GM12874 (cell line): ENCODE measurements at regions not wholly inside any gene's neighbourhood (a gene's known extent, or its start where the extent isn't known, plus 50 kb on each side); places are given as distances from the start of the nearest gene placed in this dataset.

ENCODE experiments used
- TF ChIP-seq, protein P1 (sequence below): IDR thresholded peaks from 2 replicates; pipeline ENCODE4 v1.5.1; 2011; ENCODE audit warnings: low read depth, mild to moderate bottlenecking, control low read depth, low read length, moderate library complexity; ENCODE audit not compliant: insufficient read depth

DNA sequence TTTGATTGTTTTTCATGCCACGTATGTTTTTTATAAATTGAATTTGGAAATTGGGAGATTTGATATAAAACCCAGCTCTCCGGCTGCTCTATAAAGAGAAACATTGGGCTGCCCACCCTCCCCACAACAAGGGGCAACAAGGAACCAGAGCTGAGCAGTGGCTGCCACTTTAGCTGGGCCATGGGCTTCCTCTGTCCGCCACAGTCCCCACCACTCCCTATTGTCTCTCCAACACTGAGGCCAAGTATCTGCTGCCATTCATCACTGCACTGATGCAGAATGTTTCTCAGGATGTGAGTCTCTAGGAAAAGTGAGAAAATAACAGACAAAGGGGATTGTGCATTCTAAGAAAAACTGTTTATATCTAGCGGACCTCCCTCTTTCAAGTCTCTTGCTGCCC is 106.8 kb downstream of the LITAF start:
- TF ChIP-seq, protein P1, sequence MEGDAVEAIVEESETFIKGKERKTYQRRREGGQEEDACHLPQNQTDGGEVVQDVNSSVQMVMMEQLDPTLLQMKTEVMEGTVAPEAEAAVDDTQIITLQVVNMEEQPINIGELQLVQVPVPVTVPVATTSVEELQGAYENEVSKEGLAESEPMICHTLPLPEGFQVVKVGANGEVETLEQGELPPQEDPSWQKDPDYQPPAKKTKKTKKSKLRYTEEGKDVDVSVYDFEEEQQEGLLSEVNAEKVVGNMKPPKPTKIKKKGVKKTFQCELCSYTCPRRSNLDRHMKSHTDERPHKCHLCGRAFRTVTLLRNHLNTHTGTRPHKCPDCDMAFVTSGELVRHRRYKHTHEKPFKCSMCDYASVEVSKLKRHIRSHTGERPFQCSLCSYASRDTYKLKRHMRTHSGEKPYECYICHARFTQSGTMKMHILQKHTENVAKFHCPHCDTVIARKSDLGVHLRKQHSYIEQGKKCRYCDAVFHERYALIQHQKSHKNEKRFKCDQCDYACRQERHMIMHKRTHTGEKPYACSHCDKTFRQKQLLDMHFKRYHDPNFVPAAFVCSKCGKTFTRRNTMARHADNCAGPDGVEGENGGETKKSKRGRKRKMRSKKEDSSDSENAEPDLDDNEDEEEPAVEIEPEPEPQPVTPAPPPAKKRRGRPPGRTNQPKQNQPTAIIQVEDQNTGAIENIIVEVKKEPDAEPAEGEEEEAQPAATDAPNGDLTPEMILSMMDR = no peak

DNA sequence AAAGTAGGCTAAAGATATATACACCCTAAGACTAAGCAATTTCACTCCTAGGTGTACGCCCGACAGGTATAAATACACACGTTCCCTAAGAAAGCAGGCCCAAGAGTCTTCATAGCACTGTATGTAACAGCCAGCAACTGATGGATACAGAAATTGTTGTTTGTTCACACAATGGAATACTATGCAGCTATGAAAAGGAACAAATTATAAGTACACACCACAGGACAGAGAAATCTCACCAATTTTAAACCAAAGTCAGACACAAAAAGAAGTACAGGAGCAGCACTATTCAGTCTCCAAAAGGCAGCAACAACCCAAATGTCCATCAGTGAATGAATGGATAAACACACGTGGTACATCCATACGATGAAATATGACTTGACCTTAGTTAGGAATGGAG is 106.1 kb downstream of the LITAF start:
- TF ChIP-seq, protein P1 = no peak

DNA sequence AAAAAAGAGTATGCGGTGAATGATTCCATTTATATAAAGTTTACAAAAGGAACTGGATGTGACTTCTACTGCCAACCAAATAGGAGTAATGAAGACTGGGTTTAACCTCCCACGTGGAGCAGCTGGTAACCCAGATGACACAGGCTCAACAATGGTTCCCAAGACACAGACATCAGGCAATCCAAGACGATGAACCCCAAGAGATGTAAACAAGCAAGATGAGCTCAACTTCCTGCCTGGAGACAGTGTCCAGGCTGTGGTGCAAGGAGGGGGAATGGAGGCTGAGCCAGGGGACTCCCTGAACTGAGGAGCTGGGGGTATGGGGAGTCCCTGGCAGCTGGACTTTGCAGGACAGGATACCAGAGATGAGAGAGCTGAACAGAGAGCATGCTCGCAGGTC is 104.7 kb downstream of the LITAF start:
- TF ChIP-seq, protein P1 = no peak

DNA sequence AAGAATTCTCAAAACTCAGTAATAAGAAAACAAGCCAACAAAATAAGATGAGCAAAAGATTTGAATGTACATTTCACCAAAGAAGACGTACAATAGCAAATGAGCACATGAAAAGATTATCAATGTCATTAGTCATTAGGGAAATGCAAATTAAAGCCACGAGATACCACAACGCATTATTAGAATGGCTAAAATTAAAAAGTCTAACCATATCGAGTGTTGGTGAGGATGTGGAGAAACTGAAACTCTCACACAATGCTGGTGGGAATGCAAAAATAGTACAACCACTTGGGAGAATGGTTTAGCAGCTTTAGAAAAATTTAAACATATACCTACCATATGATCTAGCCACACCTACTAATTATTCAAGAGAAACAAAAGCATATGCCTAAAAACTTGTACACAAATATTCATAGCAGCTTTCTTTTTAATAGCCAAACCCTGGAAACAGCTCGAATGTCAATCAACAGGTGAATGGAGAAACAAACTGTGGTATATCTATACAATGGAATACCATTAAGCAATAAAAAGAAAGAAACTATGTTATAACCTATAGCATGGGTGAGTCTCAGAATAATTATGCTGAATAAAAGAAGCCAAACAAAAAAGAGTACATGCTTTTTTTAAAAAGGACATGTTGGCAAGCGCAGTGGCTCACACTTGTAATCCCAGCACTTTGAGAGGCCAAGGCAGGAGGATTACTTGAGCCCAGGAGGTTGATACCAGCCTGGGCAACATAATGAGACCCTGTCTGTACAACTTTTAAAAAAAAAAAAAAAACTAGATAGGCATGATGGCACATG is 103.6 kb downstream of the LITAF start:
- TF ChIP-seq, protein P1 = no peak

DNA sequence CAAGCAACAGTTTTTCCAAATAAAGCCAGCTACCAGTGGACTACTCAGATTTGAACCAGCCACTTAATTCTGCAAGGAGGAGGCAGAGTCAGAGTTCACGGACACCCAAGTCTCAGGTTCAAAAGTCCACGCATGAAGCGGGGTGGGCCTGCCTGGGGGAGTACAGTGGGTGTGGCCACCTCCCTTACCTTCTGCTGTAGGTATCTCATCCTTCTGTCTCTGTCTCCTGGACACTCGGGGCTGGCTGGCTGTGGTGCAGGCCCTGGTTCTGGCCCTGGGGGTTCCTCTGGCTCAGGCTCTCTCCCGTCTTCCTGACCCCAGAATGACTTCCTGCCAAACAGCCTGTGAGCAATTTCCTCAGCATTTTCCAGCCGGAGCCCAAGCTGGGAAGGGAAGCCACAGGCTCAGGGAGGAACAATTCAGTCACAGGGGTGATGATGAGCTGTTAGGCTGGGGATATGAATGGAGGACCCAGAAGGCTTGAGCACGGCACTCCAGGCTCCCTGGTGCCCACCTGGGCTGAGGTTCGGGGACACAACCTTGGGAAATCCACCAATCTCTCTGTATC is 101.9 kb downstream of the LITAF start:
- TF ChIP-seq, protein P1 = no peak

DNA sequence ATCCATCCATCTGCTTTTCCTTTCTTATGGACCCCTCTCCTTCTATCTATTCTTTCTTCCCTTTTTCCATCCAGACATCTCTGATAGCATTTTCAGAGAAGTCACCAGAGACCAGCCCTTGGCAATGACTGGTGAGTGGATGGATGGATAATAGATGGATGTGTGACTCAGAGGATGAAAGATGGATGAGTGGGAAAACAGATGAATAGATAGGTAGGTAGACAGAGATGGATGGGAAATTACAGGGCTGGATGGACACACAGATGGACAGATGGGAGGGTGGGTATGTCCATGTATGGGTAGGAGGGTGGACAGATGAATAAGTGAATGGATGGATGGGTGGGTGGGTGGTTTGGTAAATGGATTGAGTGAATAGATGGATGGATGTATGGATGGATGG is 101.0 kb downstream of the LITAF start:
- TF ChIP-seq, protein P1 = no peak

DNA sequence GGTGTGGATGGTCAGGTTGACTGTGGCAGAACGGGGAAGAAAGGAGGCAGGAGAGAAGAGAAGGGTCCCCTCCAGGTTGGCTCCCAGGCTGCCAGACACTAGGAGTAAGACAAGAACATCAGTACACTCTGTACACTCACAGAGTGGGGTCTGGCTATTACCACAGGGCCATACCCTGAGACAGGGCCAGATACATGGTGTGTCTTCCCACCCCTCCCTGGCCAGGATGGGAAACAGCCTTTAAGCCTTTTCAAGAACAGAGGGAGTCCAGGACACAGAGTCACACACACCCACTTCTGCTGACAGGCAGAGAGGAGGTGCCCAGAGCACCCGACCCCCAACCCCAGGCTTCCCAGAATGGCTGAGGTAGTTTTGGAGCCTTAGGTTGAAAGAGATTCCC is 99.4 kb downstream of the LITAF start:
- TF ChIP-seq, protein P1 = no peak
